Heart left ventricle (tissue), 16 donors: ENCODE measurements at regions not wholly inside any gene's neighbourhood (a gene's known extent, or its start where the extent isn't known, plus 50 kb on each side); places are given as distances from the start of the nearest gene placed in this dataset.

Source experiments
- ATAC-seq, 4 donors: fragments of 200-7000 bp; cut with Tn5 transposase; one replicate each; pipeline ENCODE4 v1.9.1; 2020 to 2022; ENCODE audit warnings: moderate library complexity in 4 of 4, mild to moderate bottlenecking in 3 of 4, moderate number of reproducible peaks in 1 of 4
- DNase-seq, 5 donors: peaks; one replicate each; pipeline ENCODE4 v3.0.0-alpha.2; 2020
- H3K27ac ChIP-seq, 12 donors: fragments of 200-600 bp; sonication (generic) in 4 of 12; one replicate each; pipeline versions ENCODE4 v1.5.0 to v1.8.0; 2016 to 2022; ENCODE audit warnings: mild to moderate bottlenecking in 2 of 12
- H3K27me3 ChIP-seq, 9 donors: fragments of 200-600 bp; sonication (generic) in 2 of 9; one replicate each; pipeline versions ENCODE4 v1.5.1 to v1.8.0; 2016 to 2022; ENCODE audit warnings: mild to moderate bottlenecking in 3 of 9
- H3K36me3 ChIP-seq, 9 donors: fragments of 200-600 bp; sonication (generic) in 2 of 9; one replicate each; pipeline versions ENCODE4 v1.5.0 to v1.8.0; 2018 to 2022; ENCODE audit warnings: mild to moderate bottlenecking in 2 of 9
- H3K4me1 ChIP-seq, 12 donors: fragments of 200-600 bp; sonication (generic) in 4 of 12; one replicate each; pipeline versions ENCODE4 v1.5.0 to v1.8.0; 2016 to 2022; ENCODE audit warnings: mild to moderate bottlenecking in 3 of 12
- H3K4me3 ChIP-seq, 12 donors: fragments of 200-600 bp; sonication (generic) in 4 of 12; one replicate each; pipeline versions ENCODE4 v1.5.0 to v1.8.0; 2017 to 2022; ENCODE audit warnings: mild to moderate bottlenecking in 9 of 12, moderate library complexity in 4 of 12
- H3K9me3 ChIP-seq, 12 donors: fragments of 200-600 bp; sonication (generic) in 4 of 12; one replicate each; pipeline versions ENCODE4 v1.5.0 to v1.8.0; 2016 to 2022; ENCODE audit warnings: mild to moderate bottlenecking in 1 of 12
- POLR2A ChIP-seq, 2 donors: fragments of 450-650 bp; IDR thresholded peaks; one replicate each; pipeline ENCODE4 v1.6.1; 2017; ENCODE audit warnings: antibody characterized with exemption in 2 of 2, mild to moderate bottlenecking in 2 of 2, moderate library complexity in 2 of 2
- WGBS, 4 donors: extraction: QIAGEN DNeasy Blood & Tissue Kit in 2 of 4; methylation state at CpG; one replicate each; pipeline versions ENCODE4 v1.1.5 to v1.1.7; 2013 to 2018; 5-methylcytosine and 5-hydroxymethylcytosine counted together
- intact Hi-C, 10 donors: fragments of 100-400 bp; cut with DNase I; formaldehyde crosslinking; loops; one replicate each; pipeline versions ENCODE4 v1.11.1 to v1.14.2; 2022
- TF ChIP-seq, protein P1 (sequence below), 12 donors: fragments of 200-600 bp; sonication (generic) in 4 of 12; IDR thresholded peaks; one replicate each; pipeline versions ENCODE4 v1.5.0 to v1.8.0; 2018 to 2022; ENCODE audit warnings: antibody characterized with exemption in 12 of 12, mild to moderate bottlenecking in 5 of 12
- donor health status: ischemic (EF 13 %, LVEDD 7.1; RV severe dilation, severe dysfunction).
- donor health status: healthy with polysubstance abuse.
- donor health status: DM: no; HTN: yes; CAD: no.
- donor health status: DM: no; HTN: no; CAD: no.
- donor health status: ischemic (EF 25% LVEDD 6.9; RV normal size, moderate dysfunction).
- donor health status: ischemic (EF 25% LVEDD 5.7; RV mildly dilated, moderate dysfunction).
- donor health status: healthy.
- donor health status: DM: yes; HTN: yes; CAD: no.
- donor health status: ischemic (EF 35%, LVEDD 5.7; RV mildly dilated, moderate dysfunction).
- donor health status: nonischemic (EF 11% LVEDD 7.7; RV severe dilation, severe dysfunction).
- donor health status: DM: yes; HTN: yes; CAD: no.
- donor health status: PGD.
- donor health status: ischemic (EF 29% LVEDD 5.4; RV normal size, mild dysfunction).
- donor health status: nonischemic (EF 23%, LVEDD 6.1; RV moderate dilation, normal function).

DNA sequence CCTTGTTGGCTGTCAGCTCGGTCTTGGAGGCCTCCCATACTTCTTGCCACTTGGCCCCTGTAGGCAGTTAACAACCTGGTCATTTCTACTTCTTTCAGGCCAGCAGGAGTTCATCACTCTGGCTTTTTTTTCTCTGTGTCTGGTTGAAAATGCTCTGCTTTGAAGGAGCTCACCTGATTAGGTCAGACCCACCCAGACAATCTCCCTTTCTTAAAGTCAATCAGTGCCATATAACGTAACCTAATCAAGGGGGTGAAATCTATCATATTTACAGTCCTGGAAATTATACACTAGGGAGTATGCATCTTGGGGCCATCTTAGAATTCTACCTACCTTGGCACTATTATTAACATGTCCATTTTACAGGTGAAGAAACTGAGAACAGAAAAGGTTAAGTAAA, 155.4 kb downstream of the SREK1 start:
- no peaks in the 10 kb centered on the region for H3K27me3 ChIP-seq
- H3K9me3 ChIP-seq = no peaks in the 10 kb centered on the region
- H3K27ac ChIP-seq = no peak overlapping the region
- intact Hi-C loops = no loop called here
- 96 to 100% (median 97%) methylated on average over 2 of the region's 2 CpGs for WGBS, 4 donors
- no peak for TF ChIP-seq POLR2A (IDR thresholded peaks at IDR 0.05)
- TF ChIP-seq, protein P1, sequence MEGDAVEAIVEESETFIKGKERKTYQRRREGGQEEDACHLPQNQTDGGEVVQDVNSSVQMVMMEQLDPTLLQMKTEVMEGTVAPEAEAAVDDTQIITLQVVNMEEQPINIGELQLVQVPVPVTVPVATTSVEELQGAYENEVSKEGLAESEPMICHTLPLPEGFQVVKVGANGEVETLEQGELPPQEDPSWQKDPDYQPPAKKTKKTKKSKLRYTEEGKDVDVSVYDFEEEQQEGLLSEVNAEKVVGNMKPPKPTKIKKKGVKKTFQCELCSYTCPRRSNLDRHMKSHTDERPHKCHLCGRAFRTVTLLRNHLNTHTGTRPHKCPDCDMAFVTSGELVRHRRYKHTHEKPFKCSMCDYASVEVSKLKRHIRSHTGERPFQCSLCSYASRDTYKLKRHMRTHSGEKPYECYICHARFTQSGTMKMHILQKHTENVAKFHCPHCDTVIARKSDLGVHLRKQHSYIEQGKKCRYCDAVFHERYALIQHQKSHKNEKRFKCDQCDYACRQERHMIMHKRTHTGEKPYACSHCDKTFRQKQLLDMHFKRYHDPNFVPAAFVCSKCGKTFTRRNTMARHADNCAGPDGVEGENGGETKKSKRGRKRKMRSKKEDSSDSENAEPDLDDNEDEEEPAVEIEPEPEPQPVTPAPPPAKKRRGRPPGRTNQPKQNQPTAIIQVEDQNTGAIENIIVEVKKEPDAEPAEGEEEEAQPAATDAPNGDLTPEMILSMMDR (IDR thresholded peaks at IDR 0.05) = no peak
- DNase-seq (no peak), ATAC-seq (no peak)
- H3K4me3 ChIP-seq = no peak overlapping the region
- H3K4me1 ChIP-seq = no peaks in the 10 kb centered on the region
- no peaks in the 10 kb centered on the region for H3K36me3 ChIP-seq

DNA sequence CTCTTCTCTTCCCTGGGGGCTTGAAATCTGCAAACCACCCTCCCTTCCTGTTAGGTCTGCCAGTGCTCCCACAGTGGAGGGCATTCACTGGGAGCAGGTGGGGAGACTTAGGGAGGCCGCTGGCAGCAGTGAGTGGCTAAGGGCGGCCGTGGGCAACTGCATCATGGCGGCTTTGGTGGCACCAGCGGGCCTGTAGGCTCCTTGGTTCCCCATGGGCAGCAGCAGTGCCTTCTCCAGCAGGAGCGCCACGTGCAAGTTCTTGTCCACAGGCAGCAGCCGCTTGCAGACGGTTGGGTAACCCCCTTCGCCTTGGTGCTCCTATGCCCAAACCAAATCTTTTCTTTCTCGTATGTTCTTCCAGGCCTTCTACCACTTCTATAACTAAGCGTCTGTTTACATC, 158.2 kb downstream of the SREK1 start:
- TF ChIP-seq POLR2A (IDR thresholded peaks at IDR 0.05) = no peak
- TF ChIP-seq, protein P1 (IDR thresholded peaks at IDR 0.05) = no peak
- ATAC-seq (no peak), DNase-seq (no peak)
- peaks cover 0 to 16% (median 12%) of the 10 kb centered on the region in 12 donors for H3K4me1 ChIP-seq
- H3K9me3 ChIP-seq = no peaks in the 10 kb centered on the region
- intact Hi-C loops = loop anchor here in 5 of 10 donors (10.0 kb wide), 5 partner anchors 292 to 912 kb away; partner anchors contain the start of gene MAST4 (in 2 of the 5)
- H3K36me3 ChIP-seq = no peaks in the 10 kb centered on the region
- WGBS, 4 donors = 91 to 96% (median 94%) methylated on average over 12 of the region's 12 CpGs
- H3K4me3 ChIP-seq = no peak overlapping the region
- no peaks in the 10 kb centered on the region for H3K27me3 ChIP-seq
- no peak overlapping the region for H3K27ac ChIP-seq

DNA sequence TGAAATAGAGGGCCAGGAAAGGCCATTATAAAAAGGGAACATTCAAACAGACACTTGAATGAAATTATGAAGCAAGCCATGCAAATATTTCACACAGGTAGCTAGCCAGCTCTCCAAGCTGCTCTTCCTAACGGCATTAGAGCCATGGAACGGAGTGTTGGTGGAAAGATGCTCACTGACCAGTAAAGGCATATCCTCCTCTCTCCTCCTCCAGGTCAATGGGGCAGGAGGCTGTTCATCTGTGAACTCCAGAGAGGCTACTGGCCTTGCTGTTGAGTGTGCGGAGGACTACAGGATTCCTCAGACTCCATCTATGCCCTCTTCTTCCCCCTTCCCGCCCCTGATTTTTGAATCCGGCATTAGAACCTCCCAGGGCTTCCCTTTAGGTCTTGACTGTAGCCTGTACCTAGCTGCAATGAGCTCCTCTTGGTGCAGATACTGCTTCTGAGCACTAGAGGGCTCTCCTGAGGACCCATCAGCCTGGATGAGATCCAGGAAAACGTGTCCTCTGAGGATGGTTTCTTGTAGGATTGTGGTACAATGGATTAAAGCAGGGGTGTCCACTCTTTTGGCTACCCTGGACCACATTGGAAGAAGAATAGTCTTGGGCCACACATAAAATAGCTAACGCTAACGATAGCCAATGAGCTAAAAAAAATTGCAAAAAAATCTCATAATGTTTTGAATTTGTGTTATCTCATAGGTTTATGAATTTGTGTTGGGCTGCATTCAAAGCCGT, 162.2 kb downstream of the SREK1 start:
- TF ChIP-seq POLR2A (IDR thresholded peaks at IDR 0.05) = no peak
- TF ChIP-seq, protein P1 (IDR thresholded peaks at IDR 0.05) = peak; percentile 64 to 88 (median 80)
- peaks cover 0 to 30% (median 15%) of the 10 kb centered on the region in 12 donors for H3K4me1 ChIP-seq
- H3K9me3 ChIP-seq = peaks cover 0 to 7% (median 0%) of the 10 kb centered on the region in 12 donors
- ATAC-seq (peak; percentile 70 to 86 (median 78)), DNase-seq (peak in 4 of 5 donors; percentile 43 to 57 (median 48))
- no peaks in the 10 kb centered on the region for H3K36me3 ChIP-seq
- intact Hi-C loops = loop anchor here in 9 of 10 donors (2.0 to 10.0 kb wide), 15 partner anchors 111 to 909 kb away; partner anchors contain the start of gene MAST4 (in 5 of the 9)
- H3K27ac ChIP-seq = peak overlapping the region in 4 of 12 donors; percentile 8 to 43 (median 22)
- no peaks in the 10 kb centered on the region for H3K27me3 ChIP-seq
- no peak overlapping the region for H3K4me3 ChIP-seq
- WGBS, 4 donors = 36 to 42% (median 38%) methylated on average over 9 of the region's 9 CpGs

DNA sequence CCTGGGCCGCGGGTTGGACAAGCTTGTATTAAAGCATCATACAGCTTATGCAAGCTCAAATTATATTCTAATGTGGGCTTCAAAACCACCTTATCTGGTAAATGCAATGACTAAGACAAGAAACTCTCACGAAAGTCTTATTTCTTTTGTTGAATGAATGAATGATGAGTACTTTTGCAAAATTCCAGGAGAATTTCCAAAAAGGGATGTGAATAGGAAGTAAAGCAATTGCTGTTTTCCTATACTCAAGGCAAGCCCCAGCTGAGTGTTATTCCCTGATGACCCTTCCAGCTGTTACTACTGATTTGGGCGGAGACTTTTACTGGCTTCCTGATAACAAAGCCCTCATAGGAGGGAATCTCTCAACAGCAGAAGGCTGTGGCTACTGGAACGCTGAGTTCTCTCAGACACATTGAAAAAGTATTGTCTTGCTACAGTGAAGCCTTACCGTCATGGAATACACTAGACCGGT, 162.8 kb downstream of the SREK1 start:
- Histone ChIP-seq H3K9me3 (peaks cover 0 to 8% (median 0%) of the 10 kb centered on the region in 12 donors), H3K4me3 (no peak overlapping the region), H3K27ac (peak overlapping the region in 9 of 12 donors; percentile 1 to 43 (median 30)), H3K4me1 (peaks cover 0 to 30% (median 15%) of the 10 kb centered on the region in 12 donors), H3K36me3 (no peaks in the 10 kb centered on the region), H3K27me3 (no peaks in the 10 kb centered on the region)
- WGBS, 4 donors = 30 to 45% (median 34%) methylated on average over 7 of the region's 7 CpGs
- TF ChIP-seq, protein P1 (IDR thresholded peaks at IDR 0.05) = no peak
- no peak for TF ChIP-seq POLR2A (IDR thresholded peaks at IDR 0.05)
- intact Hi-C loops = loop anchor here (1.0 to 10.0 kb wide), 16 partner anchors 110 to 908 kb away; partner anchors contain the start of gene MAST4 (in 5 of the 10)
- DNase-seq (peak in 2 of 5 donors; percentile 30 to 31), ATAC-seq (peak; percentile 70 to 90 (median 81))
